22Rv1 (cell line): ENCODE measurements at regions not wholly inside any gene's neighbourhood (a gene's known extent, or its start where the extent isn't known, plus 50 kb on each side); places are given as distances from the start of the nearest gene placed in this dataset.

Experiments
- ZFX ChIP-seq: fragments of 450-650 bp; IDR thresholded peaks from 2 replicates; pipeline ENCODE4 v1.6.1; 2017; ENCODE audit warnings: antibody characterized with exemption, borderline replicate concordance
- TF ChIP-seq, protein P1 (sequence below): fragments of 450-650 bp; IDR thresholded peaks from 2 replicates; pipeline ENCODE4 v1.5.1; 2017; ENCODE audit warnings: mild to moderate bottlenecking

DNA sequence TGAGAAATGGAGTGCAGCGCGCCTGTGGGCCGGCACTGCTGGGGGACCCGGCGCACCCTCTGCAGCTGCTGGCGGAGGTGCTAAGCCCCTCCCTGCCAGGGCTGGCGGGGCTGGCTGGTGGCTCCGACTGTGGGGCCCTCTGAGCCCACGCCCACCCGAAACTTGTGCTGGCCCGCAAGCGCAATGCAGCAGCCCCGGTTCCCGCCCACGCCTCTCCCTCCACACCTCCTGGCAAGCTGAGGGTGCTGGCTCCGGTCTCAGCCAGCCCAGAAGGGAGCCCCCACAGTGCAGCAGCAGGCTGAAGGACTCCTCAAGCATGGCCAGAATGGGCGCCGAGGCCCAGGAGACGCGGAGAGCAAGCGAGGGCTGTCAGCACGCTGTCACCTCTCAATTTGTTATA lies 1063.0 kb upstream of the AUTS2 start:
- TF ChIP-seq, protein P1, sequence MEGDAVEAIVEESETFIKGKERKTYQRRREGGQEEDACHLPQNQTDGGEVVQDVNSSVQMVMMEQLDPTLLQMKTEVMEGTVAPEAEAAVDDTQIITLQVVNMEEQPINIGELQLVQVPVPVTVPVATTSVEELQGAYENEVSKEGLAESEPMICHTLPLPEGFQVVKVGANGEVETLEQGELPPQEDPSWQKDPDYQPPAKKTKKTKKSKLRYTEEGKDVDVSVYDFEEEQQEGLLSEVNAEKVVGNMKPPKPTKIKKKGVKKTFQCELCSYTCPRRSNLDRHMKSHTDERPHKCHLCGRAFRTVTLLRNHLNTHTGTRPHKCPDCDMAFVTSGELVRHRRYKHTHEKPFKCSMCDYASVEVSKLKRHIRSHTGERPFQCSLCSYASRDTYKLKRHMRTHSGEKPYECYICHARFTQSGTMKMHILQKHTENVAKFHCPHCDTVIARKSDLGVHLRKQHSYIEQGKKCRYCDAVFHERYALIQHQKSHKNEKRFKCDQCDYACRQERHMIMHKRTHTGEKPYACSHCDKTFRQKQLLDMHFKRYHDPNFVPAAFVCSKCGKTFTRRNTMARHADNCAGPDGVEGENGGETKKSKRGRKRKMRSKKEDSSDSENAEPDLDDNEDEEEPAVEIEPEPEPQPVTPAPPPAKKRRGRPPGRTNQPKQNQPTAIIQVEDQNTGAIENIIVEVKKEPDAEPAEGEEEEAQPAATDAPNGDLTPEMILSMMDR = no peak
- TF ChIP-seq ZFX = no peak
